K562 (cell line): ENCODE measurements at regions not wholly inside any gene's neighbourhood (a gene's known extent, or its start where the extent isn't known, plus 50 kb on each side); places are given as distances from the start of the nearest gene placed in this dataset.
A peak's percentile ranks its signal among the peaks of the same experiment; 100 is the strongest.

ENCODE experiments used
- BCL6 ChIP-seq: fragments of 250-450 bp; sonication (Bioruptor Pico); IDR thresholded peaks from 2 replicates; pipeline ENCODE4 v1.4.0; 2020
- CBX2 ChIP-seq: fragments of 200-600 bp; sonication (generic); IDR thresholded peaks from one replicate; pipeline ENCODE4 v1.6.1; 2012; ENCODE audit warnings: mild to moderate bottlenecking, low read length, inconsistent platforms; ENCODE audit not compliant: insufficient read depth, poor library complexity, severe bottlenecking
- CHD4 ChIP-seq: fragments of 200-600 bp; sonication (generic); IDR thresholded peaks from 3 replicates; pipeline ENCODE4 v1.6.1; 2012; ENCODE audit warnings: low read depth, mild to moderate bottlenecking, mixed read lengths, low read length, inconsistent platforms; ENCODE audit not compliant: insufficient read depth, insufficient replicate concordance, poor library complexity, severe bottlenecking
- CSDE1 ChIP-seq, 2 experiments: fragments of 450-650 bp; IDR thresholded peaks; 2 replicates each; pipeline ENCODE4 v1.6.1; 2016; ENCODE audit warnings: mild to moderate bottlenecking in 1 of 2
- FOXK1 ChIP-seq: sonication (generic); formaldehyde crosslinking; IDR thresholded peaks from 2 replicates; pipeline ENCODE4 v1.8.0; 2022; ENCODE audit warnings: missing genetic modification reagents, mild to moderate bottlenecking, borderline replicate concordance
- GTF2F1 ChIP-seq: IDR thresholded peaks from 2 replicates; pipeline ENCODE4 v1.6.1; 2011; ENCODE audit warnings: low read depth, low read length, improper control_type of control experiment
- IRF2 ChIP-seq: sonication (generic); formaldehyde crosslinking; IDR thresholded peaks from 2 replicates; pipeline ENCODE4 v1.8.1; 2022; ENCODE audit warnings: mild to moderate bottlenecking, missing genetic modification reagents
- NCOA6 ChIP-seq: fragments of 450-650 bp; IDR thresholded peaks from 2 replicates; pipeline ENCODE4 v1.6.1; 2017; ENCODE audit warnings: mild to moderate bottlenecking
- PHTF2 ChIP-seq: fragments of 250-450 bp; sonication (Bioruptor Pico); IDR thresholded peaks from 2 replicates; pipeline ENCODE4 v1.5.0; 2021; ENCODE audit warnings: mild to moderate bottlenecking
- RBM34 ChIP-seq: fragments of 200-400 bp; formaldehyde crosslinking; IDR thresholded peaks from 2 replicates; pipeline ENCODE4 v1.6.1; 2018; ENCODE audit warnings: low read length, borderline replicate concordance; ENCODE audit not compliant: insufficient read depth
- SMAD4 ChIP-seq: fragments of 250-450 bp; sonication (Bioruptor Pico); conservative IDR thresholded peaks from 2 replicates; pipeline ENCODE4 v1.8.0; 2021; ENCODE audit warnings: inconsistent platforms, mild to moderate bottlenecking, moderate library complexity
- SMARCC2 ChIP-seq: fragments of 450-650 bp; IDR thresholded peaks from 2 replicates; pipeline ENCODE4 v1.6.1; 2017; ENCODE audit warnings: antibody characterized with exemption, moderate library complexity, mild to moderate bottlenecking, low read depth
- SRF ChIP-seq, 2 experiments: fragments of 250-450, 450-650 bp in 1 of 2; sonication (Bioruptor Pico) in 1 of 2; sonication (generic) in 1 of 2; formaldehyde crosslinking; IDR thresholded peaks; 2 replicates each; pipeline versions ENCODE4 v1.5.0 to v1.5.1; 2020 to 2022; ENCODE audit warnings: mild to moderate bottlenecking in 1 of 2, missing genetic modification reagents in 1 of 2
- YBX1 ChIP-seq: fragments of 450-650 bp; IDR thresholded peaks from 2 replicates; pipeline ENCODE4 v1.7.1; 2016; ENCODE audit warnings: mild to moderate bottlenecking
- ZNF217 ChIP-seq: sonication (generic); formaldehyde crosslinking; IDR thresholded peaks from 2 replicates; pipeline ENCODE4 v1.8.0; 2022; ENCODE audit warnings: mild to moderate bottlenecking, missing genetic modification reagents
- ZNF57 ChIP-seq: fragments of 450-650 bp; formaldehyde crosslinking; IDR thresholded peaks from 2 replicates; pipeline ENCODE4 v1.4.0; 2020; ENCODE audit warnings: mild to moderate bottlenecking, moderate library complexity
- ZNF644 ChIP-seq: fragments of 200-800 bp; sonication (Bioruptor generic); IDR thresholded peaks from 2 replicates; pipeline ENCODE4 v1.6.1; 2016; ENCODE audit warnings: low read depth, missing genetic modification characterization, missing compliant biosample characterization
- TF ChIP-seq, protein P1 (sequence below): sonication (generic); formaldehyde crosslinking; IDR thresholded peaks from 2 replicates; pipeline ENCODE4 v1.9.0; 2022; ENCODE audit warnings: mild to moderate bottlenecking, missing genetic modification reagents
- TF ChIP-seq, protein P2 (sequence below): fragments of 450-650 bp; IDR thresholded peaks from 2 replicates; pipeline ENCODE4 v1.6.1; 2016; ENCODE audit warnings: borderline replicate concordance
- TF ChIP-seq, protein P3 (sequence below): fragments of 450-650 bp; formaldehyde crosslinking; IDR thresholded peaks from 2 replicates; pipeline ENCODE4 v1.4.0; 2022; ENCODE audit warnings: missing genetic modification characterization
- TF ChIP-seq, protein P4 (sequence below): sonication (generic); formaldehyde crosslinking; IDR thresholded peaks from 2 replicates; pipeline ENCODE4 v1.8.1; 2023; ENCODE audit warnings: mild to moderate bottlenecking, missing genetic modification reagents, moderate library complexity
- TF ChIP-seq, protein P5 (sequence below): sonication (generic); formaldehyde crosslinking; IDR thresholded peaks from 2 replicates; pipeline ENCODE4 v1.8.0; 2022; ENCODE audit warnings: missing genetic modification reagents, mild to moderate bottlenecking, borderline replicate concordance

DNA sequence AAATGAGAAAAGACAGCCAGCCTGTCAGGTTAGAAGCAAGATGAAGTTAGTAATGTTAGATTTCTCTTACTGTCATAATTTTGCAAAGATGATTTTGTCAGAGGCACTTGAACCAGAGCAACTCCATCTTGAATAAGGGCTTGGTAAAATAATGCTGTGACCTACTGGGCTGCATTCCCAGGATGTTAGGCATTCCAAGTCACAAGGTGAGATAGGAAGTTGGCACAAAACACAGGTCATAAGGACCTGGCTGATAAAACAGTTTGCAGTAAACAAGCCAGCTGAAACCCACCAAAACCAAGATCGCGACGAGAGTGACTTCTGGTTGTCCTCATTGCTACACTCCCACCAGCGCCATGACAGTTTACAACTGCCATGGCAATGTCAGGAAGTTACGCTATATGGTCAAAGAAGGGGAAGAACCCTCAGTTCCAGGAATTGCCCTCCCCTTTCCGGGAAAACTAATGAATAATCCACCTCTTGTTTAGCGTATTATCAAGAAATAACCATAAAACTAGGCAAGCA, 1313.5 kb upstream of the TMEM132C start (continued):
- TF ChIP-seq PHTF2 (CRISPR knock-in tag) (no peak), RBM34 (no peak), FOXK1 (CRISPR knock-in tag) (no peak), YBX1 (no peak), IRF2 (CRISPR knock-in tag) (no peak), ZNF57 (no peak), CBX2 (no peak), NCOA6 (no peak), SMAD4 (CRISPR knock-in tag) (peak; percentile 99), ZNF217 (CRISPR knock-in tag) (no peak), SMARCC2 (no peak), GTF2F1 (no peak), CSDE1 (IDR thresholded peaks at IDR 0.05) (no peak), SRF (CRISPR knock-in tag; IDR thresholded peaks at IDR 0.05) (peak in 1 of 2 experiments; percentile 96; a peak in 2 of 4 replicates), CHD4 (no peak), ZNF644 (peak; percentile 68; the same call in 1 of the 2 replicates), BCL6 (CRISPR knock-in tag) (peak; percentile 91)
- TF ChIP-seq, protein P1, sequence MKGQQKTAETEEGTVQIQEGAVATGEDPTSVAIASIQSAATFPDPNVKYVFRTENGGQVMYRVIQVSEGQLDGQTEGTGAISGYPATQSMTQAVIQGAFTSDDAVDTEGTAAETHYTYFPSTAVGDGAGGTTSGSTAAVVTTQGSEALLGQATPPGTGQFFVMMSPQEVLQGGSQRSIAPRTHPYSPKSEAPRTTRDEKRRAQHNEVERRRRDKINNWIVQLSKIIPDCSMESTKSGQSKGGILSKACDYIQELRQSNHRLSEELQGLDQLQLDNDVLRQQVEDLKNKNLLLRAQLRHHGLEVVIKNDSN (CRISPR knock-in tag): no peak
- TF ChIP-seq, protein P2, sequence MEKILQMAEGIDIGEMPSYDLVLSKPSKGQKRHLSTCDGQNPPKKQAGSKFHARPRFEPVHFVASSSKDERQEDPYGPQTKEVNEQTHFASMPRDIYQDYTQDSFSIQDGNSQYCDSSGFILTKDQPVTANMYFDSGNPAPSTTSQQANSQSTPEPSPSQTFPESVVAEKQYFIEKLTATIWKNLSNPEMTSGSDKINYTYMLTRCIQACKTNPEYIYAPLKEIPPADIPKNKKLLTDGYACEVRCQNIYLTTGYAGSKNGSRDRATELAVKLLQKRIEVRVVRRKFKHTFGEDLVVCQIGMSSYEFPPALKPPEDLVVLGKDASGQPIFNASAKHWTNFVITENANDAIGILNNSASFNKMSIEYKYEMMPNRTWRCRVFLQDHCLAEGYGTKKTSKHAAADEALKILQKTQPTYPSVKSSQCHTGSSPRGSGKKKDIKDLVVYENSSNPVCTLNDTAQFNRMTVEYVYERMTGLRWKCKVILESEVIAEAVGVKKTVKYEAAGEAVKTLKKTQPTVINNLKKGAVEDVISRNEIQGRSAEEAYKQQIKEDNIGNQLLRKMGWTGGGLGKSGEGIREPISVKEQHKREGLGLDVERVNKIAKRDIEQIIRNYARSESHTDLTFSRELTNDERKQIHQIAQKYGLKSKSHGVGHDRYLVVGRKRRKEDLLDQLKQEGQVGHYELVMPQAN: no peak
- TF ChIP-seq, protein P3, sequence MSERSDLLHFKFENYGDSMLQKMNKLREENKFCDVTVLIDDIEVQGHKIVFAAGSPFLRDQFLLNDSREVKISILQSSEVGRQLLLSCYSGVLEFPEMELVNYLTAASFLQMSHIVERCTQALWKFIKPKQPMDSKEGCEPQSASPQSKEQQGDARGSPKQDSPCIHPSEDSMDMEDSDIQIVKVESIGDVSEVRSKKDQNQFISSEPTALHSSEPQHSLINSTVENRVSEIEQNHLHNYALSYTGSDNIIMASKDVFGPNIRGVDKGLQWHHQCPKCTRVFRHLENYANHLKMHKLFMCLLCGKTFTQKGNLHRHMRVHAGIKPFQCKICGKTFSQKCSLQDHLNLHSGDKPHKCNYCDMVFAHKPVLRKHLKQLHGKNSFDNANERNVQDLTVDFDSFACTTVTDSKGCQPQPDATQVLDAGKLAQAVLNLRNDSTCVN: peak; percentile 86; the same call in 1 of the 2 replicates
- TF ChIP-seq, protein P4, sequence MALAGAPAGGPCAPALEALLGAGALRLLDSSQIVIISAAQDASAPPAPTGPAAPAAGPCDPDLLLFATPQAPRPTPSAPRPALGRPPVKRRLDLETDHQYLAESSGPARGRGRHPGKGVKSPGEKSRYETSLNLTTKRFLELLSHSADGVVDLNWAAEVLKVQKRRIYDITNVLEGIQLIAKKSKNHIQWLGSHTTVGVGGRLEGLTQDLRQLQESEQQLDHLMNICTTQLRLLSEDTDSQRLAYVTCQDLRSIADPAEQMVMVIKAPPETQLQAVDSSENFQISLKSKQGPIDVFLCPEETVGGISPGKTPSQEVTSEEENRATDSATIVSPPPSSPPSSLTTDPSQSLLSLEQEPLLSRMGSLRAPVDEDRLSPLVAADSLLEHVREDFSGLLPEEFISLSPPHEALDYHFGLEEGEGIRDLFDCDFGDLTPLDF: no peak
- TF ChIP-seq, protein P5, sequence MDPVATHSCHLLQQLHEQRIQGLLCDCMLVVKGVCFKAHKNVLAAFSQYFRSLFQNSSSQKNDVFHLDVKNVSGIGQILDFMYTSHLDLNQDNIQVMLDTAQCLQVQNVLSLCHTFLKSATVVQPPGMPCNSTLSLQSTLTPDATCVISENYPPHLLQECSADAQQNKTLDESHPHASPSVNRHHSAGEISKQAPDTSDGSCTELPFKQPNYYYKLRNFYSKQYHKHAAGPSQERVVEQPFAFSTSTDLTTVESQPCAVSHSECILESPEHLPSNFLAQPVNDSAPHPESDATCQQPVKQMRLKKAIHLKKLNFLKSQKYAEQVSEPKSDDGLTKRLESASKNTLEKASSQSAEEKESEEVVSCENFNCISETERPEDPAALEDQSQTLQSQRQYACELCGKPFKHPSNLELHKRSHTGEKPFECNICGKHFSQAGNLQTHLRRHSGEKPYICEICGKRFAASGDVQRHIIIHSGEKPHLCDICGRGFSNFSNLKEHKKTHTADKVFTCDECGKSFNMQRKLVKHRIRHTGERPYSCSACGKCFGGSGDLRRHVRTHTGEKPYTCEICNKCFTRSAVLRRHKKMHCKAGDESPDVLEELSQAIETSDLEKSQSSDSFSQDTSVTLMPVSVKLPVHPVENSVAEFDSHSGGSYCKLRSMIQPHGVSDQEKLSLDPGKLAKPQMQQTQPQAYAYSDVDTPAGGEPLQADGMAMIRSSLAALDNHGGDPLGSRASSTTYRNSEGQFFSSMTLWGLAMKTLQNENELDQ (CRISPR knock-in tag): no peak
